ENCODE measurements at regions not wholly inside any gene's neighbourhood (a gene's known extent, or its start where the extent isn't known, plus 50 kb on each side); places are given as distances from the start of the nearest gene placed in this dataset.
"Not testable (repeated sequence)": the region's sequence is repeated elsewhere in the genome, so short reads cannot be mapped to it uniquely, and the experiment has no call there.

DNA sequence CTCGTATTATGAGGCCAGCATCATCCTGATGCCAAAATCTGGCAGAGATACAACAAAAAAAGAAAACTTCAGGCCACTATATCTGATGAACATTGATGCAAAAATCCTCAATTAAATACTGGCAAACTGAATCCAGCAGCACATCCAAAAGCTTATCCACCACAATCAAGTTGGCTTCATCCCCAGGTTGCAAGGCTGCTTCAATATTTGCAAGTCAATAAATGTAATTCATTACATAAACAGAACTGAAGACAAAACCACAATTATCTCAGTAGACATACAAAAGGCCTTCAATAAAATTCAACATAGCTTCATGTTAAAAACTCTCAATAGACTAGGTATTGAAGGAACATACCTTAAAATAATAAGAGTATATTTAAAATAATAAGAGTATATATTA is 815.3 kb upstream of the SLITRK1 start:
- not testable (repeated sequence) for TF ChIP-seq EZH2 (IDR thresholded peaks at IDR 0.05; ENCODE audit: borderline replicate concordance, low read depth, low read length, poor library complexity, severe bottlenecking)
- TF ChIP-seq, protein P1, sequence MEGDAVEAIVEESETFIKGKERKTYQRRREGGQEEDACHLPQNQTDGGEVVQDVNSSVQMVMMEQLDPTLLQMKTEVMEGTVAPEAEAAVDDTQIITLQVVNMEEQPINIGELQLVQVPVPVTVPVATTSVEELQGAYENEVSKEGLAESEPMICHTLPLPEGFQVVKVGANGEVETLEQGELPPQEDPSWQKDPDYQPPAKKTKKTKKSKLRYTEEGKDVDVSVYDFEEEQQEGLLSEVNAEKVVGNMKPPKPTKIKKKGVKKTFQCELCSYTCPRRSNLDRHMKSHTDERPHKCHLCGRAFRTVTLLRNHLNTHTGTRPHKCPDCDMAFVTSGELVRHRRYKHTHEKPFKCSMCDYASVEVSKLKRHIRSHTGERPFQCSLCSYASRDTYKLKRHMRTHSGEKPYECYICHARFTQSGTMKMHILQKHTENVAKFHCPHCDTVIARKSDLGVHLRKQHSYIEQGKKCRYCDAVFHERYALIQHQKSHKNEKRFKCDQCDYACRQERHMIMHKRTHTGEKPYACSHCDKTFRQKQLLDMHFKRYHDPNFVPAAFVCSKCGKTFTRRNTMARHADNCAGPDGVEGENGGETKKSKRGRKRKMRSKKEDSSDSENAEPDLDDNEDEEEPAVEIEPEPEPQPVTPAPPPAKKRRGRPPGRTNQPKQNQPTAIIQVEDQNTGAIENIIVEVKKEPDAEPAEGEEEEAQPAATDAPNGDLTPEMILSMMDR (conservative IDR thresholded peaks at IDR 0.05; ENCODE audit: low read depth, low read length), result not testable (repeated sequence)
